ENCODE measurements at regions not wholly inside any gene's neighbourhood (a gene's known extent, or its start where the extent isn't known, plus 50 kb on each side); places are given as distances from the start of the nearest gene placed in this dataset.

DNA sequence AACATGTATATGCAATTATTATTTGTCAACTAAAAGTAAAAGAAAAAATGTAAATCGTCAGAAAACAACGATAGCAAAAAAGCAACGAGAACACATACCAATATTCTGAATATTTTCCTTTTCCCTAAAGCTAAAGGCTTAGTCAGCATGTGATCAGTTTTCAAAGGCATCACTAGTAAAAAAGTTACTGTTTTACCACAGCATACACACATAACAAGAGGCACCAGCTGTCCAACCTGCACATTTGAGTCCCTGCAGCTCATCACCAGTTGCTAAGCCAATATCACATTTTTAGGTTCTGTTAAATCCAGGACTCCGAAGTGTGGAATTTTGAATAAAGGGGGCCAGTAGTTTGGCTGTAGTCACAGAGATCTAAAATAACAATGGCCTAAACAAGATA is 203.8 kb downstream of the ADGRA3 start (continued):
- TF ChIP-seq, protein P1, sequence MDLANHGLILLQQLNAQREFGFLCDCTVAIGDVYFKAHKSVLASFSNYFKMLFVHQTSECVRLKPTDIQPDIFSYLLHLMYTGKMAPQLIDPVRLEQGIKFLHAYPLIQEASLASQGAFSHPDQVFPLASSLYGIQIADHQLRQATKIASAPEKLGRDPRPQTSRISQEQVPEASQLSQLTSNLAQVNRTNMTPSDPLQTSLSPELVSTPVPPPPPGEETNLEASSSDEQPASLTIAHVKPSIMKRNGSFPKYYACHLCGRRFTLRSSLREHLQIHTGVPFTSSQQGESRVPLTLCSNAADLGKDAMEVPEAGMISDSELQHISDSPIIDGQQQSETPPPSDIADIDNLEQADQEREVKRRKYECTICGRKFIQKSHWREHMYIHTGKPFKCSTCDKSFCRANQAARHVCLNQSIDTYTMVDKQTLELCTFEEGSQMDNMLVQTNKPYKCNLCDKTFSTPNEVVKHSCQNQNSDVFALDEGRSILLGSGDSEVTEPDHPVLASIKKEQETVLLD (IDR thresholded peaks at IDR 0.05): no peak
- TF ChIP-seq THRAP3 (IDR thresholded peaks at IDR 0.05; ENCODE audit: borderline replicate concordance) (no peak), ZNF586 (CRISPR knock-in tag; conservative IDR thresholded peaks at IDR 0.05) (no peak), CBFB (CRISPR knock-in tag; IDR thresholded peaks at IDR 0.05) (no peak), ILK (tag; IDR thresholded peaks at IDR 0.05; ENCODE audit: borderline replicate concordance, low read depth) (no peak), FOXM1 (IDR thresholded peaks at IDR 0.05; ENCODE audit: low read depth) (no peak), FOXM1 (CRISPR knock-in tag; IDR thresholded peaks at IDR 0.05; ENCODE audit: low read depth) (no peak), ZNF551 (CRISPR knock-in tag; IDR thresholded peaks at IDR 0.05) (no peak)
- TF ChIP-seq, protein P2, sequence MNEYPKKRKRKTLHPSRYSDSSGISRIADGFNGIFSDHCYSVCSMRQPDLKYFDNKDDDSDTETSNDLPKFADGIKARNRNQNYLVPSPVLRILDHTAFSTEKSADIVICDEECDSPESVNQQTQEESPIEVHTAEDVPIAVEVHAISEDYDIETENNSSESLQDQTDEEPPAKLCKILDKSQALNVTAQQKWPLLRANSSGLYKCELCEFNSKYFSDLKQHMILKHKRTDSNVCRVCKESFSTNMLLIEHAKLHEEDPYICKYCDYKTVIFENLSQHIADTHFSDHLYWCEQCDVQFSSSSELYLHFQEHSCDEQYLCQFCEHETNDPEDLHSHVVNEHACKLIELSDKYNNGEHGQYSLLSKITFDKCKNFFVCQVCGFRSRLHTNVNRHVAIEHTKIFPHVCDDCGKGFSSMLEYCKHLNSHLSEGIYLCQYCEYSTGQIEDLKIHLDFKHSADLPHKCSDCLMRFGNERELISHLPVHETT (CRISPR knock-in tag; conservative IDR thresholded peaks at IDR 0.05 in 1 of 2, IDR thresholded peaks at IDR 0.05 in 1 of 2): no peak
- TF ChIP-seq, protein P3, sequence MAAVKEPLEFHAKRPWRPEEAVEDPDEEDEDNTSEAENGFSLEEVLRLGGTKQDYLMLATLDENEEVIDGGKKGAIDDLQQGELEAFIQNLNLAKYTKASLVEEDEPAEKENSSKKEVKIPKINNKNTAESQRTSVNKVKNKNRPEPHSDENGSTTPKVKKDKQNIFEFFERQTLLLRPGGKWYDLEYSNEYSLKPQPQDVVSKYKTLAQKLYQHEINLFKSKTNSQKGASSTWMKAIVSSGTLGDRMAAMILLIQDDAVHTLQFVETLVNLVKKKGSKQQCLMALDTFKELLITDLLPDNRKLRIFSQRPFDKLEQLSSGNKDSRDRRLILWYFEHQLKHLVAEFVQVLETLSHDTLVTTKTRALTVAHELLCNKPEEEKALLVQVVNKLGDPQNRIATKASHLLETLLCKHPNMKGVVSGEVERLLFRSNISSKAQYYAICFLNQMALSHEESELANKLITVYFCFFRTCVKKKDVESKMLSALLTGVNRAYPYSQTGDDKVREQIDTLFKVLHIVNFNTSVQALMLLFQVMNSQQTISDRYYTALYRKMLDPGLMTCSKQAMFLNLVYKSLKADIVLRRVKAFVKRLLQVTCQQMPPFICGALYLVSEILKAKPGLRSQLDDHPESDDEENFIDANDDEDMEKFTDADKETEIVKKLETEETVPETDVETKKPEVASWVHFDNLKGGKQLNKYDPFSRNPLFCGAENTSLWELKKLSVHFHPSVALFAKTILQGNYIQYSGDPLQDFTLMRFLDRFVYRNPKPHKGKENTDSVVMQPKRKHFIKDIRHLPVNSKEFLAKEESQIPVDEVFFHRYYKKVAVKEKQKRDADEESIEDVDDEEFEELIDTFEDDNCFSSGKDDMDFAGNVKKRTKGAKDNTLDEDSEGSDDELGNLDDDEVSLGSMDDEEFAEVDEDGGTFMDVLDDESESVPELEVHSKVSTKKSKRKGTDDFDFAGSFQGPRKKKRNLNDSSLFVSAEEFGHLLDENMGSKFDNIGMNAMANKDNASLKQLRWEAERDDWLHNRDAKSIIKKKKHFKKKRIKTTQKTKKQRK (IDR thresholded peaks at IDR 0.05; ENCODE audit: borderline replicate concordance, low read depth, low read length): no peak

Data from K562 (cell line).